HEK293 (cell line): ENCODE measurements at regions not wholly inside any gene's neighbourhood (a gene's known extent, or its start where the extent isn't known, plus 50 kb on each side); places are given as distances from the start of the nearest gene placed in this dataset.

ENCODE experiments used
- CTCF ChIA-PET: fragments of 350-600 bp; formaldehyde crosslinking; extraction: SDS; loops from one replicate; lab custom pipeline; 2021; ENCODE audit warnings: antibody characterized with exemption; lab: Yijun Ruan, JAX
- POLR2A ChIA-PET: fragments of 300-600 bp; formaldehyde crosslinking; extraction: SDS; loops from one replicate; lab custom pipeline; 2020; ENCODE audit warnings: antibody characterized with exemption, inconsistent platforms; lab: Yijun Ruan, JAX
- H3K27ac ChIP-seq: fragments of 200-500 bp; sonication (Bioruptor generic); 2 replicates; pipeline ENCODE4 v1.5.1; 2014; ENCODE audit warnings: low read depth, low read length, control low read depth, inconsistent platforms; ENCODE audit errors: extremely low read depth
- H3K36me3 ChIP-seq, 2 experiments: fragments of 200-500 bp in 1 of 2; sonication (Bioruptor generic) in 1 of 2; 1 replicate in 1 of 2; 2 replicates in 1 of 2; pipeline ENCODE4 v1.5.1; 2014 to 2017; ENCODE audit warnings: inconsistent platforms in 2 of 2, low read length in 2 of 2; ENCODE audit not compliant: control insufficient read depth in 2 of 2, insufficient read depth in 1 of 2
- H3K4me1 ChIP-seq: fragments of 200-500 bp; sonication (Bioruptor generic); 2 replicates; pipeline ENCODE4 v1.5.1; 2014; ENCODE audit warnings: mild to moderate bottlenecking, low read length, inconsistent platforms; ENCODE audit not compliant: control insufficient read depth, insufficient read depth
- H3K4me3 ChIP-seq: 2 replicates; pipeline ENCODE4 v1.5.1; 2011; ENCODE audit warnings: low read depth, mild to moderate bottlenecking, control low read depth, low read length, moderate library complexity
- H3K9me3 ChIP-seq: fragments of 200-500 bp; sonication (Bioruptor generic); 2 replicates; pipeline ENCODE4 v1.5.1; 2014; ENCODE audit warnings: low read depth, low read length, inconsistent platforms; ENCODE audit not compliant: control insufficient read depth, insufficient read depth
- BCL11A ChIP-seq: fragments of 450-650 bp; formaldehyde crosslinking; IDR thresholded peaks from 2 replicates; pipeline ENCODE4 v1.5.1; 2016; ENCODE audit warnings: low read depth, missing biosample characterization, missing genetic modification characterization
- HOXC10 ChIP-seq: sonication (generic); formaldehyde crosslinking; IDR thresholded peaks from 2 replicates; pipeline ENCODE4 v1.8.1; 2023; ENCODE audit warnings: mild to moderate bottlenecking, missing genetic modification reagents
- IKZF3 ChIP-seq: fragments of 450-650 bp; IDR thresholded peaks from 2 replicates; pipeline ENCODE4 v1.5.0; 2018; ENCODE audit warnings: missing biosample characterization, mild to moderate bottlenecking, missing genetic modification characterization, moderate library complexity
- SCRT2 ChIP-seq: fragments of 450-650 bp; formaldehyde crosslinking; IDR thresholded peaks from 2 replicates; pipeline ENCODE4 v1.5.1; 2016; ENCODE audit warnings: missing biosample characterization, missing genetic modification characterization
- SETDB1 ChIP-seq: IDR thresholded peaks from one replicate; pipeline ENCODE4 v1.6.1; 2017; ENCODE audit warnings: mild to moderate bottlenecking, low read length, moderate library complexity, mixed read lengths; ENCODE audit not compliant: insufficient read length
- ZBTB17 ChIP-seq: fragments of 450-650 bp; formaldehyde crosslinking; IDR thresholded peaks from 2 replicates; pipeline ENCODE4 v1.5.1; 2016; ENCODE audit warnings: missing biosample characterization, missing genetic modification characterization
- ZBTB8A ChIP-seq: fragments of 450-650 bp; formaldehyde crosslinking; IDR thresholded peaks from 2 replicates; pipeline ENCODE4 v1.5.1; 2016; ENCODE audit warnings: missing biosample characterization, missing genetic modification characterization
- ZFP3 ChIP-seq: fragments of 450-650 bp; formaldehyde crosslinking; IDR thresholded peaks from 2 replicates; pipeline ENCODE4 v1.5.1; 2016; ENCODE audit warnings: low read depth, missing biosample characterization, missing genetic modification characterization
- ZNF19 ChIP-seq: fragments of 450-650 bp; formaldehyde crosslinking; IDR thresholded peaks from 2 replicates; pipeline ENCODE4; 2016; ENCODE audit warnings: missing biosample characterization, missing genetic modification characterization, low read depth
- ZNF223 ChIP-seq: fragments of 450-650 bp; formaldehyde crosslinking; IDR thresholded peaks from 2 replicates; pipeline ENCODE4 v1.5.1; 2016; ENCODE audit warnings: missing biosample characterization, missing genetic modification characterization
- ZNF266 ChIP-seq: fragments of 450-650 bp; formaldehyde crosslinking; IDR thresholded peaks from 2 replicates; pipeline ENCODE4 v1.5.1; 2016; ENCODE audit warnings: missing biosample characterization, missing genetic modification characterization, low read depth
- ZNF324 ChIP-seq: fragments of 450-650 bp; formaldehyde crosslinking; IDR thresholded peaks from 2 replicates; pipeline ENCODE4 v1.5.1; 2016; ENCODE audit warnings: missing biosample characterization, missing genetic modification characterization
- ZNF529 ChIP-seq: fragments of 450-650 bp; formaldehyde crosslinking; IDR thresholded peaks from 2 replicates; pipeline ENCODE4 v1.5.1; 2017; ENCODE audit warnings: missing genetic modification characterization, missing biosample characterization; ENCODE audit not compliant: insufficient replicate concordance
- ZNF561 ChIP-seq: fragments of 450-650 bp; IDR thresholded peaks from 2 replicates; pipeline ENCODE4 v1.5.1; 2018; ENCODE audit warnings: missing biosample characterization, missing genetic modification characterization, borderline replicate concordance
- ZNF707 ChIP-seq: fragments of 450-650 bp; formaldehyde crosslinking; IDR thresholded peaks from 2 replicates; pipeline ENCODE4 v1.5.1; 2016; ENCODE audit warnings: missing biosample characterization, missing genetic modification characterization
- ZNF785 ChIP-seq: fragments of 450-650 bp; formaldehyde crosslinking; IDR thresholded peaks from 2 replicates; pipeline ENCODE4 v1.5.1; 2016; ENCODE audit warnings: missing biosample characterization, missing genetic modification characterization
- TF ChIP-seq, protein P1 (sequence below): fragments of 450-650 bp; IDR thresholded peaks from 2 replicates; pipeline ENCODE4 v1.5.1; 2018; ENCODE audit warnings: missing biosample characterization, mild to moderate bottlenecking, missing genetic modification characterization
- TF ChIP-seq, protein P2 (sequence below): fragments of 450-650 bp; formaldehyde crosslinking; IDR thresholded peaks from 2 replicates; pipeline ENCODE4 v1.5.1; 2016; ENCODE audit warnings: missing biosample characterization, missing genetic modification characterization
- TF ChIP-seq, protein P3 (sequence below): fragments of 450-650 bp; formaldehyde crosslinking; IDR thresholded peaks from 2 replicates; pipeline ENCODE4 v1.5.1; 2017; ENCODE audit warnings: missing biosample characterization, missing genetic modification characterization
- TF ChIP-seq, protein P4 (sequence below): fragments of 450-650 bp; formaldehyde crosslinking; IDR thresholded peaks from 2 replicates; pipeline ENCODE4 v1.5.1; 2016; ENCODE audit warnings: missing biosample characterization, missing genetic modification characterization

DNA sequence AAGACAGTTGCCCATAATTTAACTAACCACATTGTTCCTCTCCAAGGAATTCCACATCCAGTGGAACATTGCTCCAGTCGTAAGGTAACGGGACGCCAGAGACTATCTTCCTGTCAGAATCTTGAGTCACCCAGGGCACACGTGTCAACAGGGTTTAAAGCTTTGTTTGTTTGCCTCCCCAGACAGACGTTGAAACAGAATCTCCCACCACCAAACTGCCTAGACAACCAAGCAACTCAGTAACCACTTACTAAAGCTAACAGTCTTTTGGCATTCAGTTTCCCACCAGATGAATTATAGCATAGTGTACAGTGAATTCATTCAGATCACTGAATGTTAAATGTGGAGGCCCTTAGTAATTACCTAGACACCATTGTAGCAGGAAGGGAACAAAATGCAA, 439.5 kb downstream of the PLPP3 start (continued):
- no peak for TF ChIP-seq BCL11A (tag by site-specific recombination)

DNA sequence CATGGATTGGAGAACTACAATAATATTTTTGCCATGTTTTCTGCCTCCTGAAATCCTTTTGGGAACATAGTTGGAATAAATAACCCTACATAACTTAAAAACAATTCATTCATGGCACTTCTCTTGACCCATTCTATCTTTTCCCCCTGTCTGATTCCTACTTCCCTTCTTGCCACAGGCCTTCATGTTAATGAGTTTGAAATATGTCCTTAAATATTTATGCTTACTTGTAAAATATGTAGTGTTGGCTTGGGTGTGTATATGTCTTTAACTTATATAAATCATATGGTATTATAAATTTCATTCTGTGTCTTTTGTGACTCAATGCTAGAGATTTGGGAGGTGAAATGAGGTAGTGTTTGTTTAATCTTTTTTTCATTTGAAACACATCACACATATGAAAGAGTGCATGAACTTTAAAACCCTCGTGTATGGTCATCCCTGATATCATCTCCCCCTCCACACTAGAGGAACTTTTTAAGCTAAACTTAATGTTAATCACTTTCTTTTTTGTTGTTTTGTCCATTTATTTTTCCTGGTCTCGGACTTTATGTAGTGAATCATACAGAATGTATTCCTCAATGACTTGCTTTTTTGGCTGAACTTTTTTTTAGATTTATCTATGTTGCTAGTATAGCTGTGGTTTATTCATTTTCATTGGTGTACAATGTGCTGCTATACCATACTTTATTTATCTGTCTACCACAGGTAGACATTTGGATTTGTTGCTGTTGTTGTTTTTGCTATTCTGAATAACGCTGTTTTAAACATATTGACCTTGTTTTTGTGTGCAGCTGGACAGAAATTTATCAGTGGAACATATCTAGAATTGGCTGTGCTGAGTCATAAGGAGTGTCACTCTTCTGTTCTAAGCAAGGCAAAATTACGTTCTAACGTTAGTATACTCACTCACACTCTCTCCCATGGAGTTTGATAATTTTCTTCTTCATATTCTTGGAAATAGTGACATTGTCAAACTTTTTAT, 441.6 kb downstream of the PLPP3 start:
- H3K27ac ChIP-seq: no peak overlapping the region
- no peaks in the 10 kb centered on the region for H3K36me3 ChIP-seq
- POLR2A ChIA-PET: no interaction called here
- CTCF ChIA-PET: interaction anchor here (0.8 kb wide), 1 partner anchor 92 kb away, joined by 3 read pairs; no protein-coding TSS in a partner anchor
- TF ChIP-seq, protein P1, sequence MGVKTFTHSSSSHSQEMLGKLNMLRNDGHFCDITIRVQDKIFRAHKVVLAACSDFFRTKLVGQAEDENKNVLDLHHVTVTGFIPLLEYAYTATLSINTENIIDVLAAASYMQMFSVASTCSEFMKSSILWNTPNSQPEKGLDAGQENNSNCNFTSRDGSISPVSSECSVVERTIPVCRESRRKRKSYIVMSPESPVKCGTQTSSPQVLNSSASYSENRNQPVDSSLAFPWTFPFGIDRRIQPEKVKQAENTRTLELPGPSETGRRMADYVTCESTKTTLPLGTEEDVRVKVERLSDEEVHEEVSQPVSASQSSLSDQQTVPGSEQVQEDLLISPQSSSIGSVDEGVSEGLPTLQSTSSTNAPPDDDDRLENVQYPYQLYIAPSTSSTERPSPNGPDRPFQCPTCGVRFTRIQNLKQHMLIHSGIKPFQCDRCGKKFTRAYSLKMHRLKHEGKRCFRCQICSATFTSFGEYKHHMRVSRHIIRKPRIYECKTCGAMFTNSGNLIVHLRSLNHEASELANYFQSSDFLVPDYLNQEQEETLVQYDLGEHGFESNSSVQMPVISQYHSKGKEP (tag by site-specific recombination): no peak
- TF ChIP-seq ZBTB8A (tag by site-specific recombination): no peak
- TF ChIP-seq, protein P2, sequence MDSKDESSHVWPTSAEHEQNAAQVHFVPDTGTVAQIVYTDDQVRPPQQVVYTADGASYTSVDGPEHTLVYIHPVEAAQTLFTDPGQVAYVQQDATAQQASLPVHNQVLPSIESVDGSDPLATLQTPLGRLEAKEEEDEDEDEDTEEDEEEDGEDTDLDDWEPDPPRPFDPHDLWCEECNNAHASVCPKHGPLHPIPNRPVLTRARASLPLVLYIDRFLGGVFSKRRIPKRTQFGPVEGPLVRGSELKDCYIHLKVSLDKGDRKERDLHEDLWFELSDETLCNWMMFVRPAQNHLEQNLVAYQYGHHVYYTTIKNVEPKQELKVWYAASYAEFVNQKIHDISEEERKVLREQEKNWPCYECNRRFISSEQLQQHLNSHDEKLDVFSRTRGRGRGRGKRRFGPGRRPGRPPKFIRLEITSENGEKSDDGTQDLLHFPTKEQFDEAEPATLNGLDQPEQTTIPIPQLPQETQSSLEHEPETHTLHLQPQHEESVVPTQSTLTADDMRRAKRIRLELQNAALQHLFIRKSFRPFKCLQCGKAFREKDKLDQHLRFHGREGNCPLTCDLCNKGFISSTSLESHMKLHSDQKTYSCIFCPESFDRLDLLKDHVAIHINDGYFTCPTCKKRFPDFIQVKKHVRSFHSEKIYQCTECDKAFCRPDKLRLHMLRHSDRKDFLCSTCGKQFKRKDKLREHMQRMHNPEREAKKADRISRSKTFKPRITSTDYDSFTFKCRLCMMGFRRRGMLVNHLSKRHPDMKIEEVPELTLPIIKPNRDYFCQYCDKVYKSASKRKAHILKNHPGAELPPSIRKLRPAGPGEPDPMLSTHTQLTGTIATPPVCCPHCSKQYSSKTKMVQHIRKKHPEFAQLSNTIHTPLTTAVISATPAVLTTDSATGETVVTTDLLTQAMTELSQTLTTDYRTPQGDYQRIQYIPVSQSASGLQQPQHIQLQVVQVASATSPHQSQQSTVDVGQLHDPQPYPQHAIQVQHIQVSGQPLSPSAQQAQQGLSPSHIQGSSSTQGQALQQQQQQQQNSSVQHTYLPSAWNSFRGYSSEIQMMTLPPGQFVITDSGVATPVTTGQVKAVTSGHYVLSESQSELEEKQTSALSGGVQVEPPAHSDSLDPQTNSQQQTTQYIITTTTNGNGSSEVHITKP (tag by site-specific recombination): no peak
- TF ChIP-seq, protein P3, sequence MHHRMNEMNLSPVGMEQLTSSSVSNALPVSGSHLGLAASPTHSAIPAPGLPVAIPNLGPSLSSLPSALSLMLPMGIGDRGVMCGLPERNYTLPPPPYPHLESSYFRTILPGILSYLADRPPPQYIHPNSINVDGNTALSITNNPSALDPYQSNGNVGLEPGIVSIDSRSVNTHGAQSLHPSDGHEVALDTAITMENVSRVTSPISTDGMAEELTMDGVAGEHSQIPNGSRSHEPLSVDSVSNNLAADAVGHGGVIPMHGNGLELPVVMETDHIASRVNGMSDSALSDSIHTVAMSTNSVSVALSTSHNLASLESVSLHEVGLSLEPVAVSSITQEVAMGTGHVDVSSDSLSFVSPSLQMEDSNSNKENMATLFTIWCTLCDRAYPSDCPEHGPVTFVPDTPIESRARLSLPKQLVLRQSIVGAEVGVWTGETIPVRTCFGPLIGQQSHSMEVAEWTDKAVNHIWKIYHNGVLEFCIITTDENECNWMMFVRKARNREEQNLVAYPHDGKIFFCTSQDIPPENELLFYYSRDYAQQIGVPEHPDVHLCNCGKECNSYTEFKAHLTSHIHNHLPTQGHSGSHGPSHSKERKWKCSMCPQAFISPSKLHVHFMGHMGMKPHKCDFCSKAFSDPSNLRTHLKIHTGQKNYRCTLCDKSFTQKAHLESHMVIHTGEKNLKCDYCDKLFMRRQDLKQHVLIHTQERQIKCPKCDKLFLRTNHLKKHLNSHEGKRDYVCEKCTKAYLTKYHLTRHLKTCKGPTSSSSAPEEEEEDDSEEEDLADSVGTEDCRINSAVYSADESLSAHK (tag by site-specific recombination): no peak
- no peak for TF ChIP-seq ZNF561 (tag by site-specific recombination)
- TF ChIP-seq ZNF266 (tag by site-specific recombination): no peak
- no peak for TF ChIP-seq ZNF223
- TF ChIP-seq ZNF19 (tag by site-specific recombination): no peak
- TF ChIP-seq ZBTB17 (tag by site-specific recombination): no peak
- no peak for TF ChIP-seq ZNF707 (tag by site-specific recombination)
- no peak for TF ChIP-seq SETDB1
- TF ChIP-seq ZNF324: no peak
- no peak for TF ChIP-seq SCRT2 (tag by site-specific recombination)
- TF ChIP-seq ZFP3 (tag by site-specific recombination): no peak
- no peak for TF ChIP-seq HOXC10 (CRISPR knock-in tag)
- TF ChIP-seq ZNF785 (tag by site-specific recombination): no peak
- no peak for TF ChIP-seq IKZF3
- no peak for TF ChIP-seq ZNF529 (tag by site-specific recombination)
- TF ChIP-seq, protein P4, sequence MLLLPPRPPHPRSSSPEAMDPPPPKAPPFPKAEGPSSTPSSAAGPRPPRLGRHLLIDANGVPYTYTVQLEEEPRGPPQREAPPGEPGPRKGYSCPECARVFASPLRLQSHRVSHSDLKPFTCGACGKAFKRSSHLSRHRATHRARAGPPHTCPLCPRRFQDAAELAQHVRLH: no peak
- TF ChIP-seq, all 188 proteins: peak for 0
- no peaks in the 10 kb centered on the region for H3K9me3 ChIP-seq
- H3K4me1 ChIP-seq: no peaks in the 10 kb centered on the region
- no peak overlapping the region for H3K4me3 ChIP-seq
